IMR-90 (cell line): ENCODE measurements at regions not wholly inside any gene's neighbourhood (a gene's known extent, or its start where the extent isn't known, plus 50 kb on each side); places are given as distances from the start of the nearest gene placed in this dataset.

Experiments used
- ATAC-seq: fragments of 200-7000 bp; cut with Tn5 transposase; 2 replicates; pipeline ENCODE4 v1.9.1; 2020; ENCODE audit warnings: low read depth, mild to moderate bottlenecking, moderate library complexity
- BruUV-seq: library from RNA; stranded (reverse); fragments of 400-500 nt; replicated peaks from 2 replicates; lab custom pipeline; 2021; lab: Mats Ljungman, UMichigan
- CTCF ChIA-PET: fragments of 300-600 bp; formaldehyde crosslinking; extraction: SDS; loops from one replicate; lab custom pipeline; 2021; ENCODE audit warnings: antibody characterized with exemption; lab: Yijun Ruan, JAX
- POLR2A ChIA-PET: fragments of 300-600 bp; sonication (Branson Sonifier 250); formaldehyde crosslinking; loops from one replicate; lab custom pipeline; 2022; ENCODE audit warnings: antibody characterized with exemption; ENCODE audit not compliant: unreplicated experiment; lab: Charles Lee
- DNase-seq: peaks from one replicate; pipeline ENCODE4 v3.0.0; 2013
- H2AFZ ChIP-seq: replicated peaks from 2 replicates; pipeline ENCODE3; 2013; ENCODE audit warnings: low read length, mild to moderate bottlenecking; ENCODE audit not compliant: poor library complexity
- H2AK5ac ChIP-seq: 2 replicates; pipeline ENCODE4 v1.6.1; 2013; ENCODE audit warnings: low read depth, low read length, inconsistent platforms
- H2AK9ac ChIP-seq: replicated peaks from 2 replicates; pipeline ENCODE3; 2013; ENCODE audit warnings: mild to moderate bottlenecking, low read depth, low read length, moderate library complexity; ENCODE audit not compliant: poor library complexity
- H2BK120ac ChIP-seq: 2 replicates; pipeline ENCODE4 v1.6.1; 2013; ENCODE audit warnings: low read depth, low read length, inconsistent platforms
- H2BK15ac ChIP-seq: 3 replicates; pipeline ENCODE4 v1.6.1; 2013; ENCODE audit warnings: low read depth, low read length, inconsistent platforms
- H2BK20ac ChIP-seq: 2 replicates; pipeline ENCODE4 v1.6.1; 2013; ENCODE audit warnings: low read depth, mild to moderate bottlenecking, inconsistent platforms, low read length, moderate library complexity
- H2BK5ac ChIP-seq: 2 replicates; pipeline ENCODE4 v1.6.1; 2013; ENCODE audit warnings: mild to moderate bottlenecking, low read depth, low read length, inconsistent platforms; ENCODE audit not compliant: poor library complexity, severe bottlenecking
- H3K14ac ChIP-seq: replicated peaks from 2 replicates; pipeline ENCODE4 v1.6.1; 2013; ENCODE audit warnings: low read depth, low read length, inconsistent platforms
- H3K18ac ChIP-seq: 2 replicates; pipeline ENCODE4 v1.6.1; 2013; ENCODE audit warnings: low read depth, low read length, control low read depth
- H3K23ac ChIP-seq: 2 replicates; pipeline ENCODE4 v1.6.1; 2013; ENCODE audit warnings: low read depth, low read length, inconsistent platforms
- H3K27ac ChIP-seq: 2 replicates; pipeline ENCODE4 v1.5.1; 2013; ENCODE audit warnings: mild to moderate bottlenecking, control low read depth, low read length; ENCODE audit not compliant: insufficient read depth
- H3K27me3 ChIP-seq: 2 replicates; pipeline ENCODE4 v1.6.1; 2013; ENCODE audit warnings: low read length; ENCODE audit not compliant: control insufficient read depth, insufficient read depth
- H3K36me3 ChIP-seq: 2 replicates; pipeline ENCODE4 v1.6.1; 2013; ENCODE audit warnings: low read length, mixed read lengths; ENCODE audit not compliant: control insufficient read depth, insufficient read depth
- H3K4ac ChIP-seq: 2 replicates; pipeline ENCODE4 v1.6.1; 2013; ENCODE audit warnings: low read depth, low read length, inconsistent platforms
- H3K4me1 ChIP-seq: 2 replicates; pipeline ENCODE4 v1.6.1; 2013; ENCODE audit warnings: low read length, mixed read lengths; ENCODE audit not compliant: control insufficient read depth, insufficient read depth
- H3K4me2 ChIP-seq: 2 replicates; pipeline ENCODE4 v1.6.1; 2013; ENCODE audit warnings: low read depth, mild to moderate bottlenecking, control low read depth, low read length, moderate library complexity
- H3K4me3 ChIP-seq: 2 replicates; pipeline ENCODE4 v1.5.1; 2013; ENCODE audit warnings: low read depth, mild to moderate bottlenecking, control low read depth, low read length, moderate library complexity; ENCODE audit not compliant: insufficient read depth
- H3K56ac ChIP-seq: 2 replicates; pipeline ENCODE4 v1.6.1; 2013; ENCODE audit warnings: low read length, inconsistent platforms; ENCODE audit not compliant: insufficient read depth; ENCODE audit errors: extremely low read depth
- H3K79me1 ChIP-seq, 2 experiments: 2 replicates each; pipeline ENCODE4 v1.6.1; 2013; ENCODE audit warnings: low read length in 2 of 2, inconsistent platforms in 1 of 2, low read depth in 1 of 2
- H3K9ac ChIP-seq: 2 replicates; pipeline ENCODE4 v1.6.1; 2013; ENCODE audit warnings: low read depth, low read length, control low read depth
- H3K9me1 ChIP-seq: 2 replicates; pipeline ENCODE4 v1.6.1; 2013; ENCODE audit warnings: low read length, inconsistent platforms; ENCODE audit not compliant: insufficient read depth
- H3K9me3 ChIP-seq: 2 replicates; pipeline ENCODE4 v1.6.1; 2013; ENCODE audit warnings: low read length; ENCODE audit not compliant: control insufficient read depth, insufficient read depth
- H4K20me1 ChIP-seq: 2 replicates; pipeline ENCODE4 v1.6.1; 2013; ENCODE audit warnings: low read length, inconsistent platforms; ENCODE audit not compliant: insufficient read depth
- H4K5ac ChIP-seq: 2 replicates; pipeline ENCODE4 v1.6.1; 2013; ENCODE audit warnings: mild to moderate bottlenecking, low read depth, low read length, control low read depth
- H4K8ac ChIP-seq, 2 experiments: 2 replicates each; pipeline ENCODE4 v1.6.1; 2013; ENCODE audit warnings: low read depth in 2 of 2, low read length in 2 of 2, control low read depth in 1 of 2, inconsistent platforms in 1 of 2
- H4K91ac ChIP-seq: 2 replicates; pipeline ENCODE4 v1.6.1; 2013; ENCODE audit warnings: low read depth, low read length, inconsistent platforms; ENCODE audit not compliant: insufficient read depth
- RAD21 ChIP-seq: IDR thresholded peaks from 2 replicates; pipeline ENCODE4 v1.6.1; 2012; ENCODE audit warnings: low read length, improper control_type of control experiment
- WGBS, 2 experiments: methylation state at CpG; one replicate each; pipeline versions ENCODE4 v1.1.5 to v1.1.7; 2013; ENCODE audit warnings: missing lambda C conversion rate in 2 of 2; ENCODE audit not compliant: insufficient read length in 1 of 2; ENCODE audit errors: extremely low coverage in 2 of 2; 5-methylcytosine and 5-hydroxymethylcytosine counted together
- dilution Hi-C: fragments of 300-500 bp; cut with HindIII; formaldehyde crosslinking; loops from one replicate; pipeline ENCODE4 v1.14.3; 2018; ENCODE audit warnings: low sequenced_read_pairs; ENCODE audit not compliant: unreplicated experiment
- in situ Hi-C: fragments of 300-500 bp; cut with MboI; formaldehyde crosslinking; loops from 3 replicates; pipeline ENCODE4 v1.14.3; 2019; ENCODE audit warnings: low sequenced_read_pairs, inconsistent platforms, mixed read lengths
- intact Hi-C: fragments of 100-400 bp; cut with micrococcal nuclease; formaldehyde crosslinking; loops from 2 replicates; pipeline ENCODE4 v1.10.0; 2022

DNA sequence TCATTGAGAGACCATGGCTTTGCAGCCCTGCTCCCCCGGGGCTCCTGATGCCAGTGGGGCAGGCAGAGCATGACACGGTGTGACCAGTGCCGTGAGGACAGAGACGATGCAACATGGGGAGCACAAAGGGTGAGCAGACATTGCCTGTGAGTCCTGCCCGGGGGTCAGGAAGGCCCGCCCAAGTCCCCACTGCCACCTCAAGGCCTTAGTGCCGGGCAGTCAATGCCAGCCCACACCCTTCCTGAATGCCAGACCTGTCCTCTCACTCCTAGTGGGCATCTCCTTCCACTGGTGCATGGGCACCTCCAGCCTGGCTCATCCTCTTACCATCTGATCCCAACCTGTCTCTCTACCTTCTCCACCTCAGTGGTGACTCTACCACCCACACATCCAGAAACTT, 157.9 kb upstream of the ZMIZ1 start:
- dilution Hi-C loops: no loop called here
- H2BK5ac ChIP-seq: no peak overlapping the region
- no peak for TF ChIP-seq RAD21

More for the DNA sequence above, 157.9 kb upstream of the ZMIZ1 start:
- no peak overlapping the region for H2AK5ac ChIP-seq
- H2AFZ ChIP-seq: no peak overlapping the region
- no peak overlapping the region for H3K4me2 ChIP-seq
- H3K4ac ChIP-seq: no peak overlapping the region
- no peak overlapping the region for H4K5ac ChIP-seq
- no peak overlapping the region for H2AK9ac ChIP-seq
- H2BK20ac ChIP-seq: no peak overlapping the region
- no peaks in the 10 kb centered on the region for H4K20me1 ChIP-seq
- H4K8ac ChIP-seq: no peak overlapping the region
- no peaks in the 10 kb centered on the region for H3K4me1 ChIP-seq
- no peak for ATAC-seq
- H3K27me3 ChIP-seq: peaks cover 74% of the 10 kb centered on the region
- DNase-seq: no peak
- no TSS peak for BruUV-seq
- no peaks in the 10 kb centered on the region for H3K9me3 ChIP-seq
- H3K27ac ChIP-seq: no peak overlapping the region
- H3K23ac ChIP-seq: no peak overlapping the region
- in situ Hi-C loops: no loop called here
- H3K36me3 ChIP-seq: no peaks in the 10 kb centered on the region
- no peak overlapping the region for H3K14ac ChIP-seq
- intact Hi-C loops: no loop called here
- POLR2A ChIA-PET: no interaction called here
- no peak overlapping the region for H3K18ac ChIP-seq
- H3K79me1 ChIP-seq: no peaks in the 10 kb centered on the region
- no peaks in the 10 kb centered on the region; the same call in 1 of the 2 replicates for H3K9me1 ChIP-seq
- H4K91ac ChIP-seq: no peak overlapping the region
- CTCF ChIA-PET: no interaction called here
- no peak overlapping the region for H3K9ac ChIP-seq
- H3K4me3 ChIP-seq: no peak overlapping the region
- no peak overlapping the region for H2BK15ac ChIP-seq
- H3K56ac ChIP-seq: no peak overlapping the region
- WGBS, 2 experiments: no CpG with 5 or more reads among the region's 7 CpGs
- no peak overlapping the region for H2BK120ac ChIP-seq
